ENCODE measurements at regions not wholly inside any gene's neighbourhood (a gene's known extent, or its start where the extent isn't known, plus 50 kb on each side); places are given as distances from the start of the nearest gene placed in this dataset.

DNA sequence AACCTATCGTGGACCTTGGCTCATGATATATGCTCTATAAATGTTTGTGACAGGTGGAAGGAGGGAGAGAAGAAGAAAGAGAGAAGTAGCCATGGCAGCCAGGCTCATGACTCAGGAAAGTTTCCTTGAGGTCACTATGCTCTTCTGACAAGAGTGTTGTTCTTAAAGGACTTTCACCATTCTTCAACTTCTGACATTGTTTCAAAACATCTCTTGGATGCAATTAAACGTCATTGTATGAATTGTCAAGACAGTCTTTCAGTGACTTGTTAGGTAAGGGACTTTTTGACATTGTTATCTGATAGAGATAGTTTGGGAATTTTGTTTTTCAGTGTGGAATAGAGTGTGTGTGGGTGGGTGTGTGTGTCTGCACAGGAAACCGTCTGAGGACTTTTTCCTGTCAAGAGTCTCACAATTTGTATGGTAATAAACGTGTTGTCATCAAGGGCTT, 617.0 kb downstream of the MID1IP1 start:
- DNase-seq, result no peak
- H3K9me3 ChIP-seq (ENCODE audit: control insufficient read depth, low read length), result peaks cover 2% of the 10 kb centered on the region
- H3K27ac ChIP-seq (ENCODE audit: low read depth, low read length), result no peak overlapping the region
- no peaks in the 10 kb centered on the region for H3K27me3 ChIP-seq (ENCODE audit: control insufficient read depth, insufficient read depth, low read length, poor library complexity, severe bottlenecking)
- no peak overlapping the region for H3K4me3 ChIP-seq (ENCODE audit: low read length)
- no peaks in the 10 kb centered on the region for H3K4me1 ChIP-seq (ENCODE audit: control insufficient read depth, insufficient read depth, low read length)
- H3K36me3 ChIP-seq (ENCODE audit: control insufficient read depth, insufficient read depth, low read length), result no peaks in the 10 kb centered on the region
- no peak overlapping the region for H3K9ac ChIP-seq (ENCODE audit: extremely low read depth, low read length, poor library complexity, severe bottlenecking)
- H3K27ac Mint-ChIP-seq, result no peak overlapping the region
- peaks cover 36% of the 10 kb centered on the region for H3K9me3 Mint-ChIP-seq
- H3K4me3 Mint-ChIP-seq, result no peak overlapping the region
- WGBS, 2 experiments (ENCODE audit: insufficient coverage in 1 of 2, insufficient read length in 1 of 2), result 67% methylated on average over 4 of the region's 4 CpGs; no CpG with 5 or more reads in 1 of the 2 experiments
- TF ChIP-seq, protein P1, sequence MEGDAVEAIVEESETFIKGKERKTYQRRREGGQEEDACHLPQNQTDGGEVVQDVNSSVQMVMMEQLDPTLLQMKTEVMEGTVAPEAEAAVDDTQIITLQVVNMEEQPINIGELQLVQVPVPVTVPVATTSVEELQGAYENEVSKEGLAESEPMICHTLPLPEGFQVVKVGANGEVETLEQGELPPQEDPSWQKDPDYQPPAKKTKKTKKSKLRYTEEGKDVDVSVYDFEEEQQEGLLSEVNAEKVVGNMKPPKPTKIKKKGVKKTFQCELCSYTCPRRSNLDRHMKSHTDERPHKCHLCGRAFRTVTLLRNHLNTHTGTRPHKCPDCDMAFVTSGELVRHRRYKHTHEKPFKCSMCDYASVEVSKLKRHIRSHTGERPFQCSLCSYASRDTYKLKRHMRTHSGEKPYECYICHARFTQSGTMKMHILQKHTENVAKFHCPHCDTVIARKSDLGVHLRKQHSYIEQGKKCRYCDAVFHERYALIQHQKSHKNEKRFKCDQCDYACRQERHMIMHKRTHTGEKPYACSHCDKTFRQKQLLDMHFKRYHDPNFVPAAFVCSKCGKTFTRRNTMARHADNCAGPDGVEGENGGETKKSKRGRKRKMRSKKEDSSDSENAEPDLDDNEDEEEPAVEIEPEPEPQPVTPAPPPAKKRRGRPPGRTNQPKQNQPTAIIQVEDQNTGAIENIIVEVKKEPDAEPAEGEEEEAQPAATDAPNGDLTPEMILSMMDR (conservative IDR thresholded peaks at IDR 0.05), result no peak
- peaks cover 9% of the 10 kb centered on the region for H3K4me1 Mint-ChIP-seq
- no peaks in the 10 kb centered on the region for H3K27me3 Mint-ChIP-seq (ENCODE audit: insufficient read depth)
- no peaks in the 10 kb centered on the region for H3K36me3 Mint-ChIP-seq (ENCODE audit: low read depth)

GRCh38 chrX:39418731-39419638, 617.7 kb downstream of the MID1IP1 start:
- no peak for DNase-seq
- H3K9me3 ChIP-seq (ENCODE audit: control insufficient read depth, low read length), result no peaks in the 10 kb centered on the region
- H3K9me3 Mint-ChIP-seq, result peaks cover 34% of the 10 kb centered on the region
- H3K4me3 Mint-ChIP-seq, result no peak overlapping the region
- TF ChIP-seq, protein P1 (conservative IDR thresholded peaks at IDR 0.05), result no peak
- H3K9ac ChIP-seq (ENCODE audit: extremely low read depth, low read length, poor library complexity, severe bottlenecking), result no peak overlapping the region
- H3K4me1 ChIP-seq (ENCODE audit: control insufficient read depth, insufficient read depth, low read length), result no peaks in the 10 kb centered on the region
- H3K27me3 ChIP-seq (ENCODE audit: control insufficient read depth, insufficient read depth, low read length, poor library complexity, severe bottlenecking), result no peaks in the 10 kb centered on the region
- no peak overlapping the region for H3K27ac Mint-ChIP-seq
- no peaks in the 10 kb centered on the region for H3K27me3 Mint-ChIP-seq (ENCODE audit: insufficient read depth)
- no peak overlapping the region for H3K27ac ChIP-seq (ENCODE audit: low read depth, low read length)
- peaks cover 9% of the 10 kb centered on the region for H3K4me1 Mint-ChIP-seq
- 87 to 93% methylated on average over 4 to 28 of the region's 29 CpGs for WGBS, 2 experiments (ENCODE audit: insufficient coverage in 1 of 2, insufficient read length in 1 of 2)
- H3K36me3 ChIP-seq (ENCODE audit: control insufficient read depth, insufficient read depth, low read length), result no peaks in the 10 kb centered on the region
- H3K36me3 Mint-ChIP-seq (ENCODE audit: low read depth), result no peaks in the 10 kb centered on the region
- no peak overlapping the region for H3K4me3 ChIP-seq (ENCODE audit: low read length)

- peaks cover 9% of the 10 kb centered on the region for H3K4me1 Mint-ChIP-seq
- DNase-seq, result no peak
- H3K9me3 Mint-ChIP-seq, result peaks cover 41% of the 10 kb centered on the region
- Histone ChIP-seq H3K36me3 (ENCODE audit: control insufficient read depth, insufficient read depth, low read length) (no peaks in the 10 kb centered on the region), H3K9ac (ENCODE audit: extremely low read depth, low read length, poor library complexity, severe bottlenecking) (no peak overlapping the region), H3K4me3 (ENCODE audit: low read length) (no peak overlapping the region), H3K27ac (ENCODE audit: low read depth, low read length) (no peak overlapping the region), H3K4me1 (ENCODE audit: control insufficient read depth, insufficient read depth, low read length) (no peaks in the 10 kb centered on the region), H3K27me3 (ENCODE audit: control insufficient read depth, insufficient read depth, low read length, poor library complexity, severe bottlenecking) (no peaks in the 10 kb centered on the region), H3K9me3 (ENCODE audit: control insufficient read depth, low read length) (no peaks in the 10 kb centered on the region)
- H3K27me3 Mint-ChIP-seq (ENCODE audit: insufficient read depth), result no peaks in the 10 kb centered on the region
- no peaks in the 10 kb centered on the region for H3K36me3 Mint-ChIP-seq (ENCODE audit: low read depth)
- 94% methylated on average over 2 of the region's 3 CpGs; no CpG with 5 or more reads in 1 of the 2 experiments for WGBS, 2 experiments (ENCODE audit: insufficient coverage in 1 of 2, insufficient read length in 1 of 2)
- no peak overlapping the region for H3K4me3 Mint-ChIP-seq
- TF ChIP-seq, protein P1 (conservative IDR thresholded peaks at IDR 0.05), result no peak
- no peak overlapping the region for H3K27ac Mint-ChIP-seq
Measured at GRCh38 chrX:39421006-39421405, 619.7 kb downstream of the MID1IP1 start.

Measured in endodermal cell (in vitro differentiated cells).